Osteoblast (primary cell): ENCODE measurements at regions not wholly inside any gene's neighbourhood (a gene's known extent, or its start where the extent isn't known, plus 50 kb on each side); places are given as distances from the start of the nearest gene placed in this dataset.

Source experiments
- DNase-seq: peaks from one replicate; pipeline ENCODE4 v3.0.0; 2011; ENCODE audit warnings: low spot score, mixed read lengths; ENCODE audit not compliant: insufficient read length; ENCODE audit errors: missing footprints
- H2AFZ ChIP-seq: 2 replicates; pipeline ENCODE4 v1.6.0; 2011; ENCODE audit warnings: mild to moderate bottlenecking, low read length
- H3K27ac ChIP-seq: 2 replicates; pipeline ENCODE4 v1.5.1; 2011; ENCODE audit warnings: mild to moderate bottlenecking, low read depth, low read length, moderate library complexity
- H3K27me3 ChIP-seq: 2 replicates; pipeline ENCODE4 v1.6.0; 2012; ENCODE audit warnings: mild to moderate bottlenecking, control low read depth, inconsistent platforms, low read length, moderate library complexity; ENCODE audit not compliant: insufficient read depth
- H3K36me3 ChIP-seq: 2 replicates; pipeline ENCODE4 v1.5.1; 2011; ENCODE audit warnings: mild to moderate bottlenecking, low read length, control low read depth, moderate library complexity; ENCODE audit not compliant: insufficient read depth
- H3K4me1 ChIP-seq: 2 replicates; pipeline ENCODE4 v1.5.1; 2011; ENCODE audit warnings: mild to moderate bottlenecking, low read length, control low read depth, moderate library complexity; ENCODE audit not compliant: insufficient read depth
- H3K4me2 ChIP-seq: 2 replicates; pipeline ENCODE4 v1.6.0; 2011; ENCODE audit warnings: mild to moderate bottlenecking, low read length; ENCODE audit not compliant: insufficient read depth
- H3K4me3 ChIP-seq: fragments of 200-600 bp; sonication (generic); 3 replicates; pipeline ENCODE4 v1.5.1; 2012; ENCODE audit warnings: mild to moderate bottlenecking, low read length, inconsistent platforms; ENCODE audit not compliant: insufficient read depth
- H3K79me2 ChIP-seq: 2 replicates; pipeline ENCODE4 v1.6.0; 2012; ENCODE audit warnings: mild to moderate bottlenecking, low read length, control low read depth, inconsistent platforms; ENCODE audit not compliant: insufficient read depth
- H3K9me3 ChIP-seq: 2 replicates; pipeline ENCODE4 v1.5.1; 2011; ENCODE audit warnings: low read depth, low read length, control low read depth
- H4K20me1 ChIP-seq: 2 replicates; pipeline ENCODE4 v1.6.0; 2012; ENCODE audit warnings: mild to moderate bottlenecking, low read length, control low read depth; ENCODE audit not compliant: insufficient read depth
- TF ChIP-seq, protein P1 (sequence below): IDR thresholded peaks from 2 replicates; pipeline ENCODE4 v1.5.1; 2011; ENCODE audit warnings: mild to moderate bottlenecking, low read depth, low read length, moderate library complexity; ENCODE audit errors: extremely low read depth

DNA sequence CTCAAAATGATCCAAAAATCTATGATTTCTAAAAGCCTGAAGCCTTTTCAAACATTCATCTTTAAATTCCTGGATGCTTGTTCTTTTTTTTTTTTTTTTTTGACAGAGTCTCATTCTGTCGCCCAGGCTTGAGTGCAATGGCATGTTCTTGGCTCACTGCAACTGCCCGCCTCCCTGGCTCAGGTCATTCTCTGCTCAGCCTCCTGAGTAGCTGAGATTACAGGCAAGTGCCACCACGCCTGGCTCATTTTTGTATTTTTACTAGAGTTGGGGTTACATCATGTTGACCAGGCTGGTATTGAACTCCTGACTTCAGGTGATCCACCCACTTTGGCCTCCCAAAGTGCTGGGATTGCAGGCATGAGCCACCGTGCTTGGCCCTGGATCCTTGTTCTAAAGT lies 649.5 kb downstream of the XIRP2 start:
- H3K4me3 ChIP-seq: no peak overlapping the region
- no peak overlapping the region for H2AFZ ChIP-seq
- no peak overlapping the region for H3K27ac ChIP-seq
- no peaks in the 10 kb centered on the region for H3K27me3 ChIP-seq
- no peak overlapping the region for H3K4me2 ChIP-seq
- no peaks in the 10 kb centered on the region for H4K20me1 ChIP-seq
- H3K36me3 ChIP-seq: no peaks in the 10 kb centered on the region
- H3K79me2 ChIP-seq: no peaks in the 10 kb centered on the region
- no peak for DNase-seq
- no peaks in the 10 kb centered on the region for H3K4me1 ChIP-seq
- no peaks in the 10 kb centered on the region for H3K9me3 ChIP-seq
- TF ChIP-seq, protein P1, sequence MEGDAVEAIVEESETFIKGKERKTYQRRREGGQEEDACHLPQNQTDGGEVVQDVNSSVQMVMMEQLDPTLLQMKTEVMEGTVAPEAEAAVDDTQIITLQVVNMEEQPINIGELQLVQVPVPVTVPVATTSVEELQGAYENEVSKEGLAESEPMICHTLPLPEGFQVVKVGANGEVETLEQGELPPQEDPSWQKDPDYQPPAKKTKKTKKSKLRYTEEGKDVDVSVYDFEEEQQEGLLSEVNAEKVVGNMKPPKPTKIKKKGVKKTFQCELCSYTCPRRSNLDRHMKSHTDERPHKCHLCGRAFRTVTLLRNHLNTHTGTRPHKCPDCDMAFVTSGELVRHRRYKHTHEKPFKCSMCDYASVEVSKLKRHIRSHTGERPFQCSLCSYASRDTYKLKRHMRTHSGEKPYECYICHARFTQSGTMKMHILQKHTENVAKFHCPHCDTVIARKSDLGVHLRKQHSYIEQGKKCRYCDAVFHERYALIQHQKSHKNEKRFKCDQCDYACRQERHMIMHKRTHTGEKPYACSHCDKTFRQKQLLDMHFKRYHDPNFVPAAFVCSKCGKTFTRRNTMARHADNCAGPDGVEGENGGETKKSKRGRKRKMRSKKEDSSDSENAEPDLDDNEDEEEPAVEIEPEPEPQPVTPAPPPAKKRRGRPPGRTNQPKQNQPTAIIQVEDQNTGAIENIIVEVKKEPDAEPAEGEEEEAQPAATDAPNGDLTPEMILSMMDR: no peak

DNA sequence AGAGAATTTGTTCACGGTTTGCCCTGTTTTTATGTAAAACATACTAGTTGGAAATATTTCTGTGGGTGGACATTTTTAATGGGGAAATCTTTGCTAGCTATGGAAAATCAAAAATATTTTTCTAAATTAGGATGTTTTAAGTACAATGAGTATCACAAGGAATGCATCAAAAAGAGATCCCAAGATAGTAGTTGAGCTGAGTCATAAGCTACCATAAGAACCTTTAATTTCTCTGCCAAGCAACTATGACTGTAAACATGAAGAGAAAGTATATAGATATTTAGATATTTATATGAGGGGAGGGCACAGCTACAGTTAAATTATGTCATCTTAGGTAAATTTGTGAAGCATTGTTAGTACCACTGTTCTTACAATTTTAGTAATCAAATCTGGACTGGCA lies 646.2 kb downstream of the XIRP2 start:
- Histone ChIP-seq H3K27ac (no peak overlapping the region), H3K4me1 (no peaks in the 10 kb centered on the region), H3K4me2 (no peak overlapping the region), H3K79me2 (no peaks in the 10 kb centered on the region), H3K4me3 (no peak overlapping the region), H3K36me3 (no peaks in the 10 kb centered on the region), H4K20me1 (no peaks in the 10 kb centered on the region), H2AFZ (no peak overlapping the region), H3K9me3 (no peaks in the 10 kb centered on the region), H3K27me3 (no peaks in the 10 kb centered on the region)
- TF ChIP-seq, protein P1: no peak
- DNase-seq: no peak

DNA sequence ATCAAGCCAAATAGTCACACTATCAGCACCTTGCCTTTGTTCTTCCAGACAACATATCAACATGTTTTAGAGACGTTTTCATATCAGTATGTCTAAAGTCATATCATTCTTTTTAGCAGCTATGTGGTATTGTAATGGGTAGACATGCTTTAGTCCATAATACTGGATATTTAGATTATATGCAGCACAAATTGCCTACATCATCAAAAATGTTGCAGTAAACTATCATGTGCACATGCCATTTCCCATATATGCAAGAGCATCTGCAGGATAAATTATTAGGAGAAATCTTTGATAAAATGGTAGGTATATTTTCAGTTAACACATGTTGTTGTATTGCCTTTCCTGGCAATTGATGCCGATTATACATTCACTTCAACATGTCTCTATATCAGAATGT lies 636.5 kb downstream of the XIRP2 start:
- H3K4me2 ChIP-seq: no peak overlapping the region
- DNase-seq: no peak
- TF ChIP-seq, protein P1: no peak
- no peaks in the 10 kb centered on the region for H4K20me1 ChIP-seq
- H3K79me2 ChIP-seq: no peaks in the 10 kb centered on the region
- no peak overlapping the region for H3K27ac ChIP-seq
- H3K4me1 ChIP-seq: no peaks in the 10 kb centered on the region
- no peak overlapping the region for H3K4me3 ChIP-seq
- no peak overlapping the region for H2AFZ ChIP-seq
- no peaks in the 10 kb centered on the region for H3K27me3 ChIP-seq
- no peaks in the 10 kb centered on the region for H3K9me3 ChIP-seq
- no peaks in the 10 kb centered on the region for H3K36me3 ChIP-seq

DNA sequence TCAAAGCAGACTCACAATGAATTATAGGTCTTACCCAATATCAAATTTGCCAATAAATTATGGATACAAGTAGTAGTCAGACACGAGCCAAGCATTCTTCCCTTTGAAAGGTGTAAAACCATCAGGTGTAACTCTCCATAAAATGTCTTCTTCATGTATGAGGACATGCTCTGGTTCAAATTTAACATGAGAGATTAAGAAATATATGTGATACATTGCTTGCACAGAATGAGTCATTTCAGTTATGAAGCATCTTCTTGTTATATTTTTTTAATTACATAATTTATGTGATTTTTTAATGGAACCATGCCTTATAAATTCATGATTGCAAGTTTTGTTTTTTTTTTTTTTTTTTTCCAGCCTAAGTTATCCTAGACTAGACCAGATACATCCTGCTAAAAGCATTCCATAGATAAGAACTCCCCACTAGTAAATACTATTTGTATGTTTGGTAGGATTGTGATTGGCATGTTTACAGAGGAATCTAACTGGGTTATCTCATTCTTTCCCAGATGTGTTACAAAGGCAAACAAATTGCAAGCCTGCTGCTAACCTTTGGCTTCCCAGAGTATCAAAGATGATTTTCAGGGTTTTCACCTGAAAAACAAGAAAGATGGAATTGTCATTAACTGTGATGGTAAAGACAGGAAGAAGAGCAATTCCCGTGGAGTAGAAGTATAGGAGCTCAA lies 621.9 kb downstream of the XIRP2 start:
- no peak overlapping the region for H3K4me2 ChIP-seq

More for the DNA sequence above, 621.9 kb downstream of the XIRP2 start:
- H2AFZ ChIP-seq: no peak overlapping the region
- no peaks in the 10 kb centered on the region for H4K20me1 ChIP-seq
- H3K4me3 ChIP-seq: no peak overlapping the region
- no peak for DNase-seq
- H3K4me1 ChIP-seq: no peaks in the 10 kb centered on the region
- H3K27ac ChIP-seq: no peak overlapping the region
- H3K9me3 ChIP-seq: no peaks in the 10 kb centered on the region
- no peaks in the 10 kb centered on the region for H3K36me3 ChIP-seq
- H3K79me2 ChIP-seq: no peaks in the 10 kb centered on the region
- H3K27me3 ChIP-seq: no peaks in the 10 kb centered on the region
- TF ChIP-seq, protein P1: no peak
